Gastroesophageal sphincter (tissue), 4 donors: ENCODE measurements at regions not wholly inside any gene's neighbourhood (a gene's known extent, or its start where the extent isn't known, plus 50 kb on each side); places are given as distances from the start of the nearest gene placed in this dataset.

Experiments used
- ATAC-seq: fragments of 150-250 bp; one replicate; pipeline ENCODE4 v1.9.1; 2016; ENCODE audit warnings: mild to moderate bottlenecking, moderate library complexity
- H3K27ac ChIP-seq, 4 donors: fragments of 200-600 bp; sonication (generic) in 3 of 4; 1 replicate in 3 of 4; 2 replicates in 1 of 4; pipeline ENCODE4 v1.5.1; 2016 to 2019
- H3K27me3 ChIP-seq: fragments of 200-600 bp; sonication (generic); one replicate; pipeline ENCODE4 v1.5.1; 2019
- H3K36me3 ChIP-seq, 2 donors: fragments of 200-600 bp; sonication (generic); one replicate each; pipeline ENCODE4 v1.5.1; 2019; ENCODE audit warnings: control low read depth in 1 of 2
- H3K4me1 ChIP-seq, 3 donors: fragments of 200-600 bp; sonication (generic); 1 replicate in 2 of 3; 2 replicates in 1 of 3; pipeline ENCODE4 v1.5.1; 2016 to 2019; ENCODE audit warnings: control low read depth in 2 of 3
- H3K4me3 ChIP-seq, 2 donors: fragments of 200-600 bp; sonication (generic); one replicate each; pipeline ENCODE4 v1.5.1; 2019; ENCODE audit warnings: mild to moderate bottlenecking in 1 of 2, moderate library complexity in 1 of 2
- H3K9me3 ChIP-seq, 3 donors: fragments of 200-600 bp; sonication (generic); one replicate each; pipeline ENCODE4 v1.5.1; 2017 to 2019; ENCODE audit warnings: control low read depth in 2 of 3
- CTCF ChIP-seq, 4 experiments: fragments of 200-600 bp in 2 of 4; fragments of 450-650 bp in 2 of 4; sonication (generic) in 1 of 4; IDR thresholded peaks; one replicate each; pipeline ENCODE4 v1.5.1; 2017 to 2019; ENCODE audit warnings: antibody characterized with exemption in 4 of 4, mild to moderate bottlenecking in 2 of 4, moderate library complexity in 2 of 4
- EP300 ChIP-seq: sonication (generic); formaldehyde crosslinking; IDR thresholded peaks from one replicate; pipeline ENCODE4 v1.6.1; 2017; ENCODE audit warnings: antibody characterized with exemption, mild to moderate bottlenecking
- POLR2A ChIP-seq, 2 donors: fragments of 450-650 bp; IDR thresholded peaks; one replicate each; pipeline ENCODE4 v1.6.1; 2017; ENCODE audit warnings: antibody characterized with exemption in 2 of 2, mild to moderate bottlenecking in 2 of 2, moderate library complexity in 1 of 2
- POLR2AphosphoS5 ChIP-seq: sonication (generic); formaldehyde crosslinking; IDR thresholded peaks from one replicate; pipeline ENCODE4 v1.6.1; 2017; ENCODE audit warnings: antibody characterized with exemption
- WGBS, 2 donors: methylation state at CpG; one replicate each; pipeline ENCODE4 v1.1.5; 2018; ENCODE audit warnings: low coverage in 1 of 2; 5-methylcytosine and 5-hydroxymethylcytosine counted together

- Histone ChIP-seq H3K4me3 (no peak overlapping the region), H3K27ac (no peak overlapping the region), H3K27me3 (no peaks in the 10 kb centered on the region), H3K9me3 (no peaks in the 10 kb centered on the region), H3K36me3 (no peaks in the 10 kb centered on the region), H3K4me1 (no peaks in the 10 kb centered on the region)
- TF ChIP-seq EP300 (no peak), POLR2AphosphoS5 (no peak), POLR2A (IDR thresholded peaks at IDR 0.05) (no peak), CTCF (IDR thresholded peaks at IDR 0.05) (no peak)
- 47 to 62% methylated on average over 4 to 5 of the region's 5 CpGs for WGBS, 2 donors
- ATAC-seq: no peak
Measured at GRCh38 chr10:3676564-3676963, 108.4 kb downstream of the KLF6 start.

- Histone ChIP-seq H3K9me3 (no peaks in the 10 kb centered on the region), H3K36me3 (no peaks in the 10 kb centered on the region), H3K4me1 (no peaks in the 10 kb centered on the region), H3K4me3 (no peak overlapping the region), H3K27me3 (no peaks in the 10 kb centered on the region), H3K27ac (no peak overlapping the region)
- TF ChIP-seq CTCF (IDR thresholded peaks at IDR 0.05) (no peak), EP300 (no peak)
- 79 to 81% methylated on average over 5 of the region's 5 CpGs for WGBS, 2 donors
- no peak for ATAC-seq
Measured at GRCh38 chr10:3672220-3672619, 112.8 kb downstream of the KLF6 start.

GRCh38 chr10:3671386-3671955, 113.5 kb downstream of the KLF6 start:
- ATAC-seq: no peak
- WGBS, 2 donors: 73 to 77% methylated on average over 11 to 12 of the region's 13 CpGs
- H3K4me1 ChIP-seq: no peaks in the 10 kb centered on the region
- no peaks in the 10 kb centered on the region for H3K36me3 ChIP-seq
- H3K27ac ChIP-seq: no peak overlapping the region
- no peak overlapping the region for H3K4me3 ChIP-seq
- no peaks in the 10 kb centered on the region for H3K27me3 ChIP-seq
- H3K9me3 ChIP-seq: no peaks in the 10 kb centered on the region
- TF ChIP-seq CTCF (IDR thresholded peaks at IDR 0.05): no peak
- no peak for TF ChIP-seq EP300
- no peak for TF ChIP-seq POLR2AphosphoS5
- TF ChIP-seq POLR2A (IDR thresholded peaks at IDR 0.05): no peak

- Histone ChIP-seq H3K4me3 (no peak overlapping the region), H3K27ac (no peak overlapping the region), H3K36me3 (no peaks in the 10 kb centered on the region), H3K4me1 (no peaks in the 10 kb centered on the region), H3K9me3 (no peaks in the 10 kb centered on the region), H3K27me3 (no peaks in the 10 kb centered on the region)
- WGBS, 2 donors: 70 to 93% methylated on average over 2 to 4 of the region's 4 CpGs
- no peak for ATAC-seq
- no peak for TF ChIP-seq POLR2A (IDR thresholded peaks at IDR 0.05)
- no peak for TF ChIP-seq POLR2AphosphoS5
- no peak for TF ChIP-seq EP300
- TF ChIP-seq CTCF (IDR thresholded peaks at IDR 0.05): no peak
Measured at GRCh38 chr10:3668966-3669330, 116.1 kb downstream of the KLF6 start.

GRCh38 chr10:3668276-3668965, 116.6 kb downstream of the KLF6 start:
- no peak overlapping the region for H3K27ac ChIP-seq
- no peak overlapping the region for H3K4me3 ChIP-seq
- peak; percentile 26 for ATAC-seq
- no peak for TF ChIP-seq EP300
- H3K4me1 ChIP-seq: no peaks in the 10 kb centered on the region
- no peaks in the 10 kb centered on the region for H3K9me3 ChIP-seq
- no peaks in the 10 kb centered on the region for H3K27me3 ChIP-seq
- WGBS, 2 donors: 56 to 73% methylated on average over 9 to 16 of the region's 21 CpGs
- H3K36me3 ChIP-seq: no peaks in the 10 kb centered on the region
